ENCODE measurements at regions not wholly inside any gene's neighbourhood (a gene's known extent, or its start where the extent isn't known, plus 50 kb on each side); places are given as distances from the start of the nearest gene placed in this dataset.

- TF ChIP-seq CTCF (IDR thresholded peaks at IDR 0.05) (no peak), POLR2A (IDR thresholded peaks at IDR 0.05) (no peak)
Observed at GRCh38 chr7:110604206-110604605, 486.7 kb upstream of the LRRN3 start.

Data from uterus (tissue), 2 donors.